HG02870 (cell line): ENCODE measurements at regions not wholly inside any gene's neighbourhood (a gene's known extent, or its start where the extent isn't known, plus 50 kb on each side); places are given as distances from the start of the nearest gene placed in this dataset.
"Not testable (repeated sequence)": the region's sequence is repeated elsewhere in the genome, so short reads cannot be mapped to it uniquely, and the experiment has no call there.

Source experiments
- ATAC-seq: cut with Tn5 transposase; IDR thresholded peaks from one replicate; pipeline ENCODE4 v1.9.1; 2021; ENCODE audit warnings: mild to moderate bottlenecking, moderate library complexity; ENCODE audit not compliant: unreplicated experiment

DNA sequence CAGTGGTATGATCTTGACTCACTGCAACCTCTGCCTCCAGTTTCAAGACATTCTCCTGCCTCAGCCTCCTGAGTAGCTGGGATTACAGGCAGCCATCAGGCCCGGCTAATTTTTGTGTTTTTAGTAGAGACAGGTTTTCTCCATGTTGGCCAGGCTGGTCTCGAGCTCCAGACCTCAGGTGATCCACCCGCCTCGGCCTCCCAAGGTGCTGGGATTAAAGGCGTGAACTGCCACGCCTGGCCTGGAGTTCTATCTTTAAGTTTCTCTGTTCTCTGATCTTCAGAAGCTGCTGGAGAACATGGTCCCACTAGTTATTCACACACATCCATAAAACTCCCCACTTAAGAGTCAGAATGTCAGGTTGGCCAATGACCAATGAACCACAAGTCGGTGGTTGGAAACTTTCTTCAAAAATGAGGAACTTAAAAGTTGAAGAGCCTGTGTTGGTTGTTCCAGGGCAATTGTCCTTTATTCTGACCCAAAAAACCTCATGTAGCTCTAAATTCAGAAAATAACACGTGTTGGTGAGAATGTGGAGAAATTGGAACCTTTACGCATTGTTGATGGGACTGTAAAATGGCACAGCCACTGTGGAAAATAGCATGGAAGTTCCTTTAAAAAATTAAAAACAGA lies 55.9 kb upstream of the PIK3CB start:
- ATAC-seq = peak; percentile 62

DNA sequence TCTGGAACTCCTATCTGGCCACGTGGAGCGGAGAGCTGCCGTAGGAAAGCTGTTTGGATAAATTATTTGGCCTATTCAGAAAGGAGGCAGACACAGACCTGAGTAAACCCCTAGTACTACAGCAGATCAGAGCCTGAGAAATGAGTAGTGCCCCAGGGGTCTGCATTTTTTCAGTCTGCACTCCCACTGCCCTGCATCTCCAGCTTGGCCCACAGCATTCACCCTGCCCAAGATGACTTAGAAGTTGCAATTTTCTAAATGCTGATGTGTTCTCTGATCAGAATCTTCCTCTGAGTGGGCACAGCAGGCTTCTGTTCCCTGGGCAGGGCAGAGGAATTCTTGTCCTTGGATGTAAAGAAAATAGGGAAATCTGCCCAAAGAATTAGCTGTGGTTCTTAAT lies 55.1 kb upstream of the PIK3CB start:
- no peak for ATAC-seq

GRCh38 chr3:138888560-138888959 lies 53.8 kb upstream of the PIK3CB start:
- peak; percentile 45 for ATAC-seq

DNA sequence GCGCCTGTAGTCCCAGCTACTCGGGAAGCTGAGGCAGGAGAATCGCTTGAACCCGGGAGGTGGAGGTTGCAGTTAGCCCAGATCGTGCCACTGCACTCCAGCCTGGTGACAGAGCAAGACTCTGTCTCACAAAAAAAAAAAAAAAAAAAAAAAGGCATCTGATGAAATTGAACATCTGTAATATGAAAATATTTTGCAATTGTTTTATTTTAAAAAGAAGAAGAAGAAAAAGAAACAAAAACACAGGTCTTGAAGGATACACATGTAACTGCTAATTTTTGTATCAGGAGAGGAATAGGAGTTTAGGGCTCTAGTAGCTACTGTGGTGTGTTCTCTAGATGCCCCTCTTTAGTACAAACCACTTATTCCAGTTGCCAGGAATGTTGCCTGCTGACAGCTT lies 51.4 kb upstream of the PIK3CB start:
- ATAC-seq = not testable (repeated sequence)
